ENCODE measurements at regions not wholly inside any gene's neighbourhood (a gene's known extent, or its start where the extent isn't known, plus 50 kb on each side); places are given as distances from the start of the nearest gene placed in this dataset.

DNA sequence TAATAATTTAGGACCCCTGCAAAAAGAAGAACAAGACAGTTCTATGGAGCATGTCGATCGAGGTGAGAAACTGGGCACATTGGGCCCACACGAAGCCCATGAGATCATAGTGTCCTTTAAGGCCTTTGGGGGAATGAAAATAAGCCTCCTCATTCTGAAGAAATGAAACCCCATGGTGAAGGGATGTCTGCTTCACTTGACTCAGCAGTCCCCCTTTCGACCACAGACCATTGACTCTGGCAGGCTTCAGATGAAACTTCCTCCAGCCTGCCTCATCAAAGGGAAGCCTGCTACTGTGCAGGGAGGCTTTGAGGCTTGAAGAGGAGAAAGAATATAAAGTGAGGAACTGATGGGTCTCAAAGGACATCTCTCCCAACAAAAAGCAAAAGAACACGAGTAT, 144.2 kb upstream of the FBXL4 start:
- DNase-seq = no peak
- no peak overlapping the region for H2BK120ac ChIP-seq (ENCODE audit: low read depth, low read length, poor library complexity, severe bottlenecking)
- no peak overlapping the region for H3K27ac ChIP-seq (ENCODE audit: insufficient read length, low read depth, low read length)
- H3K4me2 ChIP-seq (ENCODE audit: insufficient read depth, insufficient read length, low read length) = no peak overlapping the region
- no peak overlapping the region for H3K56ac ChIP-seq (ENCODE audit: insufficient read length, low read depth, low read length)
- no peaks in the 10 kb centered on the region for H3K9me3 ChIP-seq (ENCODE audit: control insufficient read depth, low read depth, low read length)
- H3K9me3 Mint-ChIP-seq = no peaks in the 10 kb centered on the region
- H3K9ac ChIP-seq (ENCODE audit: extremely low read depth, insufficient read length, low read length) = no peak overlapping the region
- no peak overlapping the region for H2BK15ac ChIP-seq (ENCODE audit: low read depth, low read length)
- H3K4me1 Mint-ChIP-seq = 0 out of 4 replicates have a peak, but pooled peaks cover 0 to 10% of the 10 kb centered on the region in 2 experiments
- no peak overlapping the region for H4K8ac ChIP-seq (replicated peaks; ENCODE audit: insufficient read length, low read depth, low read length)
- no peak overlapping the region for H3T11ph ChIP-seq (ENCODE audit: low read length)
- H2AK5ac ChIP-seq (ENCODE audit: insufficient read length, low read length) = no peak overlapping the region
- no peak overlapping the region for H4K91ac ChIP-seq (ENCODE audit: insufficient read length, low read depth, low read length)
- H3K4me3 Mint-ChIP-seq = no peak overlapping the region
- no peaks in the 10 kb centered on the region for H3K27me3 ChIP-seq (ENCODE audit: insufficient read depth, low read length)
- no peak overlapping the region for H3K18ac ChIP-seq (ENCODE audit: insufficient read length, low read depth, low read length)
- H2BK12ac ChIP-seq (ENCODE audit: insufficient read length, low read depth, low read length) = no peak overlapping the region
- no peak overlapping the region for H3K14ac ChIP-seq (ENCODE audit: insufficient read depth, low read length)
- H2AFZ ChIP-seq (ENCODE audit: low read length) = no peak overlapping the region
- no peak overlapping the region for H2BK5ac ChIP-seq (ENCODE audit: insufficient read length, low read length)
- no peaks in the 10 kb centered on the region for H3K23me2 ChIP-seq (ENCODE audit: insufficient read length, low read depth, low read length, poor library complexity, severe bottlenecking)
- H3K27ac Mint-ChIP-seq = no peak overlapping the region
- no peaks in the 10 kb centered on the region for H4K20me1 ChIP-seq (ENCODE audit: control insufficient read depth, insufficient read depth, insufficient read length)
- peaks cover 10% of the 10 kb centered on the region for H3K27me3 Mint-ChIP-seq (ENCODE audit: low read depth)
- H3K79me2 ChIP-seq (ENCODE audit: insufficient read depth, low read length) = no peaks in the 10 kb centered on the region
- no peaks in the 10 kb centered on the region for H3K36me3 Mint-ChIP-seq (ENCODE audit: insufficient read depth in 1 of 3, low read depth in 3 of 3)
- WGBS (ENCODE audit: extremely low coverage, insufficient read length, low lambda C conversion rate) = no CpG with 5 or more reads among the region's 5 CpGs
- no peak overlapping the region for H3K4ac ChIP-seq (ENCODE audit: low read depth, low read length)
- TF ChIP-seq, protein P1, sequence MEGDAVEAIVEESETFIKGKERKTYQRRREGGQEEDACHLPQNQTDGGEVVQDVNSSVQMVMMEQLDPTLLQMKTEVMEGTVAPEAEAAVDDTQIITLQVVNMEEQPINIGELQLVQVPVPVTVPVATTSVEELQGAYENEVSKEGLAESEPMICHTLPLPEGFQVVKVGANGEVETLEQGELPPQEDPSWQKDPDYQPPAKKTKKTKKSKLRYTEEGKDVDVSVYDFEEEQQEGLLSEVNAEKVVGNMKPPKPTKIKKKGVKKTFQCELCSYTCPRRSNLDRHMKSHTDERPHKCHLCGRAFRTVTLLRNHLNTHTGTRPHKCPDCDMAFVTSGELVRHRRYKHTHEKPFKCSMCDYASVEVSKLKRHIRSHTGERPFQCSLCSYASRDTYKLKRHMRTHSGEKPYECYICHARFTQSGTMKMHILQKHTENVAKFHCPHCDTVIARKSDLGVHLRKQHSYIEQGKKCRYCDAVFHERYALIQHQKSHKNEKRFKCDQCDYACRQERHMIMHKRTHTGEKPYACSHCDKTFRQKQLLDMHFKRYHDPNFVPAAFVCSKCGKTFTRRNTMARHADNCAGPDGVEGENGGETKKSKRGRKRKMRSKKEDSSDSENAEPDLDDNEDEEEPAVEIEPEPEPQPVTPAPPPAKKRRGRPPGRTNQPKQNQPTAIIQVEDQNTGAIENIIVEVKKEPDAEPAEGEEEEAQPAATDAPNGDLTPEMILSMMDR (conservative IDR thresholded peaks at IDR 0.05) = no peak
- H2BK20ac ChIP-seq (ENCODE audit: low read depth, low read length, poor library complexity, severe bottlenecking) = no peak overlapping the region
- no peak overlapping the region for H3K23ac ChIP-seq (ENCODE audit: insufficient read length, low read depth, low read length)
- H3K79me1 ChIP-seq (ENCODE audit: insufficient read depth, low read depth, low read length, poor library complexity, severe bottlenecking) = no peaks in the 10 kb centered on the region
- H4K5ac ChIP-seq (ENCODE audit: insufficient read length, low read depth, low read length) = no peak overlapping the region
- H3K4me1 ChIP-seq (ENCODE audit: insufficient read depth, low read length) = 0 out of 2 replicates have a peak, but pooled peaks cover under 1% of the 10 kb centered on the region
